Neural progenitor cell (in vitro differentiated cells): ENCODE measurements at regions not wholly inside any gene's neighbourhood (a gene's known extent, or its start where the extent isn't known, plus 50 kb on each side); places are given as distances from the start of the nearest gene placed in this dataset.

Experiments
- DNase-seq: peaks from one replicate; pipeline ENCODE4 v3.0.0-alpha.2; 2016; ENCODE audit warnings: low spot score
- H2AFZ ChIP-seq: fragments of 200-600 bp; sonication (generic); replicated peaks from 2 replicates; pipeline ENCODE4 v1.6.1; 2016; ENCODE audit warnings: antibody characterized with exemption
- H3F3A ChIP-seq: fragments of 200-600 bp; sonication (generic); 2 replicates; pipeline ENCODE4 v1.6.1; 2016; ENCODE audit warnings: antibody characterized with exemption, low read depth
- H3K27ac ChIP-seq: fragments of 200-600 bp; sonication (generic); 2 replicates; pipeline ENCODE4 v1.5.1; 2016; ENCODE audit warnings: mild to moderate bottlenecking
- H3K27me3 ChIP-seq: fragments of 200-600 bp; sonication (generic); 2 replicates; pipeline ENCODE4 v1.6.1; 2016; ENCODE audit warnings: mild to moderate bottlenecking, moderate library complexity
- H3K36me3 ChIP-seq: fragments of 200-600 bp; sonication (generic); 2 replicates; pipeline ENCODE4 v1.5.1; 2016
- H3K4me1 ChIP-seq: fragments of 200-600 bp; sonication (generic); 2 replicates; pipeline ENCODE4 v1.6.1; 2016; ENCODE audit warnings: mixed run types
- H3K4me2 ChIP-seq: fragments of 200-600 bp; sonication (generic); 2 replicates; pipeline ENCODE4 v1.6.1; 2016
- H3K4me3 ChIP-seq: fragments of 200-600 bp; sonication (generic); 2 replicates; pipeline ENCODE4 v1.5.1; 2016
- H3K79me2 ChIP-seq: fragments of 200-600 bp; sonication (generic); 2 replicates; pipeline ENCODE4 v1.6.1; 2016; ENCODE audit warnings: low read depth
- H3K9ac ChIP-seq: fragments of 200-600 bp; sonication (generic); 2 replicates; pipeline ENCODE4 v1.6.1; 2016
- H3K9me3 ChIP-seq: fragments of 200-600 bp; sonication (generic); 2 replicates; pipeline ENCODE4 v1.5.1; 2016; ENCODE audit warnings: low read depth
- H4K20me1 ChIP-seq: fragments of 200-600 bp; sonication (generic); 2 replicates; pipeline ENCODE4 v1.6.1; 2016; ENCODE audit warnings: low read depth
- H3K27ac Mint-ChIP-seq: 3 replicates; pipeline ENCODE4 v1.8.0; 2021; ENCODE audit warnings: mixed read lengths
- H3K27me3 Mint-ChIP-seq: 2 replicates; pipeline ENCODE4 v1.8.0; 2022; ENCODE audit warnings: low read depth, mild to moderate bottlenecking, inconsistent platforms, moderate library complexity, mixed read lengths; ENCODE audit not compliant: insufficient read depth
- H3K36me3 Mint-ChIP-seq: 3 replicates; pipeline ENCODE4 v1.8.0; 2021; ENCODE audit warnings: mixed read lengths
- H3K4me1 Mint-ChIP-seq: 3 replicates; pipeline ENCODE4 v1.8.0; 2021; ENCODE audit warnings: mixed read lengths
- H3K4me3 Mint-ChIP-seq: 3 replicates; pipeline ENCODE4 v1.8.0; 2021; ENCODE audit warnings: mild to moderate bottlenecking, moderate library complexity, mixed read lengths
- H3K9me3 Mint-ChIP-seq: 3 replicates; pipeline ENCODE4 v1.8.0; 2020; ENCODE audit warnings: mixed read lengths
- EZH2 ChIP-seq: fragments of 200-600 bp; sonication (generic); IDR thresholded peaks from 2 replicates; pipeline ENCODE4 v1.6.1; 2017; ENCODE audit warnings: antibody characterized with exemption, mild to moderate bottlenecking, moderate library complexity
- EZH2phosphoT487 ChIP-seq: fragments of 200-600 bp; sonication (generic); IDR thresholded peaks from 2 replicates; pipeline ENCODE4 v1.6.1; 2017; ENCODE audit warnings: antibody characterized with exemption
- TF ChIP-seq, protein P1 (sequence below): fragments of 200-600 bp; sonication (generic); IDR thresholded peaks from 2 replicates; pipeline ENCODE4 v1.5.1; 2017; ENCODE audit warnings: antibody characterized with exemption, mild to moderate bottlenecking

DNA sequence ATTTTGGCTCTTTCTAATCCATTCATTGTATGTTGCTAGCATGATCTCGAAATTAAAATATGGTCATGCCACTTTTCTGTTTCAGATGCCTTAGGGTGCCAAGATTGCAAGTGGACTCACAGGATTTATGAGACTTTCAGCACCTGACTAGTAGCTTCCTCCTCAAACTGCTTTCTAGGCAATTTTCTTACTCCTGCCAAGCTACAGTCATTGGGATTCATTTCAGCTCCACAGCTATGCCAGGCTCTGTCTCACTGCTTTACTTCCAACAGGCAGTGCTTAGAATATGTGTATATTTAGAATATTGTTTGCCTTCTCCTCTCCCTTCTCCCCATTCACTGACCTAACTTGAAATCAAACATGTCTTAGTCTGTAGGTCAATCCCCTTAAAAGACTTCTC, 681.4 kb downstream of the TENT5A start:
- peaks cover 2% of the 10 kb centered on the region for H3K27me3 Mint-ChIP-seq
- peaks cover 2% of the 10 kb centered on the region for H3K9me3 Mint-ChIP-seq
- Histone ChIP-seq H3K27ac (no peak overlapping the region), H3K4me2 (no peak overlapping the region), H3K4me3 (no peak overlapping the region), H3K9ac (no peak overlapping the region), H3K9me3 (no peaks in the 10 kb centered on the region), H4K20me1 (no peaks in the 10 kb centered on the region), H3K79me2 (no peaks in the 10 kb centered on the region), H3K27me3 (no peaks in the 10 kb centered on the region), H3K4me1 (peaks cover 5% of the 10 kb centered on the region), H3K36me3 (no peaks in the 10 kb centered on the region), H2AFZ (no peak overlapping the region), H3F3A (no peaks in the 10 kb centered on the region)
- TF ChIP-seq EZH2 (no peak), EZH2phosphoT487 (no peak)
- TF ChIP-seq, protein P1, sequence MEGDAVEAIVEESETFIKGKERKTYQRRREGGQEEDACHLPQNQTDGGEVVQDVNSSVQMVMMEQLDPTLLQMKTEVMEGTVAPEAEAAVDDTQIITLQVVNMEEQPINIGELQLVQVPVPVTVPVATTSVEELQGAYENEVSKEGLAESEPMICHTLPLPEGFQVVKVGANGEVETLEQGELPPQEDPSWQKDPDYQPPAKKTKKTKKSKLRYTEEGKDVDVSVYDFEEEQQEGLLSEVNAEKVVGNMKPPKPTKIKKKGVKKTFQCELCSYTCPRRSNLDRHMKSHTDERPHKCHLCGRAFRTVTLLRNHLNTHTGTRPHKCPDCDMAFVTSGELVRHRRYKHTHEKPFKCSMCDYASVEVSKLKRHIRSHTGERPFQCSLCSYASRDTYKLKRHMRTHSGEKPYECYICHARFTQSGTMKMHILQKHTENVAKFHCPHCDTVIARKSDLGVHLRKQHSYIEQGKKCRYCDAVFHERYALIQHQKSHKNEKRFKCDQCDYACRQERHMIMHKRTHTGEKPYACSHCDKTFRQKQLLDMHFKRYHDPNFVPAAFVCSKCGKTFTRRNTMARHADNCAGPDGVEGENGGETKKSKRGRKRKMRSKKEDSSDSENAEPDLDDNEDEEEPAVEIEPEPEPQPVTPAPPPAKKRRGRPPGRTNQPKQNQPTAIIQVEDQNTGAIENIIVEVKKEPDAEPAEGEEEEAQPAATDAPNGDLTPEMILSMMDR: no peak
- H3K4me3 Mint-ChIP-seq: no peak overlapping the region
- no peak for DNase-seq
- H3K4me1 Mint-ChIP-seq: peaks cover 6% of the 10 kb centered on the region
- H3K27ac Mint-ChIP-seq: no peak overlapping the region
- H3K36me3 Mint-ChIP-seq: no peaks in the 10 kb centered on the region

DNA sequence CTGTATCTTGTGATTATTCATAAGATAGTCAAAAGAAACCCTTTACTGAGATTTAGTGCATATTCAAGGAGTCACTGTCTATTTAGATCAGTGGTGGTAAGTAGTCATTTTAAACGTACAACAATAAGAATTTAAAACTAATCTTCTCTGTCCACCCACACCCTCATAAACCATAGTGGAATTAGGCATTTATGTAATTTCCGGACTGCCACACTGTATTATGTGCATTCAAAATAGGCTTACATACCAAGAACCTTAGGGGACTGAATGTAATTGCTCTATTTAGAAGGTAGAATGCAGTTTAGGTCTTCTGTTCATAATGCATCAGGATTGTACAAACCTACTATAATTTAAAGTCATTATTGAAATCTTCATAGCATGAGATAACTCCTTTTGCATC, 685.4 kb downstream of the TENT5A start:
- Histone ChIP-seq H3K79me2 (no peaks in the 10 kb centered on the region), H3K9me3 (no peaks in the 10 kb centered on the region), H3K27me3 (no peaks in the 10 kb centered on the region), H3K4me3 (no peak overlapping the region), H3K27ac (no peak overlapping the region), H3K36me3 (no peaks in the 10 kb centered on the region), H3K9ac (no peak overlapping the region), H4K20me1 (no peaks in the 10 kb centered on the region), H3K4me1 (no peaks in the 10 kb centered on the region), H2AFZ (no peak overlapping the region), H3F3A (no peaks in the 10 kb centered on the region), H3K4me2 (no peak overlapping the region)
- H3K4me1 Mint-ChIP-seq: no peaks in the 10 kb centered on the region
- H3K27ac Mint-ChIP-seq: no peak overlapping the region
- H3K4me3 Mint-ChIP-seq: no peak overlapping the region
- peaks cover 2% of the 10 kb centered on the region for H3K9me3 Mint-ChIP-seq
- H3K27me3 Mint-ChIP-seq: peaks cover 2% of the 10 kb centered on the region
- no peak for TF ChIP-seq EZH2
- TF ChIP-seq, protein P1: no peak
- no peak for TF ChIP-seq EZH2phosphoT487
- no peak for DNase-seq
- no peaks in the 10 kb centered on the region for H3K36me3 Mint-ChIP-seq

DNA sequence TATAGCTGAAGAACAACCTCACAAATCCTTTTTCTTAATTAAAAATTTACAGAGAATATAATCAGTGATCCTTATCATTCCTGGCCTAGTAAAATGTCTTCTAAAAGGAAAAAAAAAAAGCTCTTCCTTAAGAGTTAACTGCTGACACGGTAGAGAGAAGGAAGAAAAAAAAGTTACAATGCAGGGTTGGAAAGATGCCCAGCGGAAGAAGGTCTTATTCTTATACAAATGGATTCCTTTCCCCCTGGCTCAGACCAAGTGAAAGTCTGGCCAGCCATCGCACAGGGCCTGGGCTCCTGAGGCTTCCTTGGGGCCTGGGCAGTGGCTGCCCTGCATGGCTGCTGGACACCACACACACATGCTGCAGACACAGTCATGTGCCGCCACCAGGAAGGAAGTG, 688.6 kb downstream of the TENT5A start:
- Histone ChIP-seq H3K4me2 (no peak overlapping the region), H3F3A (no peaks in the 10 kb centered on the region), H3K27me3 (no peaks in the 10 kb centered on the region), H4K20me1 (no peaks in the 10 kb centered on the region), H3K79me2 (no peaks in the 10 kb centered on the region), H3K9me3 (no peaks in the 10 kb centered on the region), H3K27ac (no peak overlapping the region), H3K36me3 (no peaks in the 10 kb centered on the region), H2AFZ (no peak overlapping the region), H3K9ac (no peak overlapping the region), H3K4me1 (no peaks in the 10 kb centered on the region), H3K4me3 (no peak overlapping the region)
- Mint-ChIP-seq H3K36me3 (no peaks in the 10 kb centered on the region), H3K4me3 (no peak overlapping the region), H3K4me1 (no peaks in the 10 kb centered on the region), H3K9me3 (peaks cover 3% of the 10 kb centered on the region), H3K27me3 (peaks cover 5% of the 10 kb centered on the region), H3K27ac (no peak overlapping the region)
- no peak for DNase-seq
- TF ChIP-seq, protein P1: no peak
- TF ChIP-seq EZH2phosphoT487: no peak
- no peak for TF ChIP-seq EZH2

DNA sequence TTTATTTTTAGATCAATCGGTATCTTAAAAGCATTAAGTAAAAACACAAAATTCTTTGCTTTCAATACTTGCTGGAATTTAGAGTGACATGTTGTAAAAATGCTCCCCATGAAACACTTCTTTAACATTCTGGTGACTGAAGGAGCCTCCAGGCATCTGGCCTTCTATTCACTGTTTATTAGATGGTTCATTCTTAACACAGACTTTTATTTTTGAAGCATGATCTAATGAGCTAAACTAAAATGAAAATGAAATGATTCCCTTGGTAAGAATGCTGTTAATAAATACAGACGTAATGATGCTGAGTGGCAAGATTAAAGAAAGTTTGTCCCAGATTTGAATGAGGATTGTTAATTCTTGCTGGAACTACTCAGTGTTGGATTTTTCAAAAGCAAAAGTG, 698.4 kb downstream of the TENT5A start:
- H3K4me3 ChIP-seq: no peak overlapping the region
- no peak overlapping the region for H3K27ac ChIP-seq
- no peak overlapping the region for H3K9ac ChIP-seq
- H3K27ac Mint-ChIP-seq: no peak overlapping the region
- no peaks in the 10 kb centered on the region for H3K27me3 ChIP-seq
- H3K36me3 Mint-ChIP-seq: no peaks in the 10 kb centered on the region
- H4K20me1 ChIP-seq: no peaks in the 10 kb centered on the region
- no peaks in the 10 kb centered on the region for H3F3A ChIP-seq
- TF ChIP-seq EZH2 (no peak), EZH2phosphoT487 (no peak)
- TF ChIP-seq, protein P1: no peak
- DNase-seq: no peak
- H3K27me3 Mint-ChIP-seq: no peaks in the 10 kb centered on the region
- peaks cover under 1% of the 10 kb centered on the region for H3K9me3 Mint-ChIP-seq
- no peaks in the 10 kb centered on the region for H3K4me1 ChIP-seq
- H3K36me3 ChIP-seq: no peaks in the 10 kb centered on the region
- no peak overlapping the region for H3K4me2 ChIP-seq
- no peaks in the 10 kb centered on the region for H3K4me1 Mint-ChIP-seq
- no peaks in the 10 kb centered on the region for H3K9me3 ChIP-seq
- H3K79me2 ChIP-seq: no peaks in the 10 kb centered on the region
- H3K4me3 Mint-ChIP-seq: no peak overlapping the region
- no peak overlapping the region for H2AFZ ChIP-seq
